ENCODE measurements at regions not wholly inside any gene's neighbourhood (a gene's known extent, or its start where the extent isn't known, plus 50 kb on each side); places are given as distances from the start of the nearest gene placed in this dataset.
"Not testable (repeated sequence)": the region's sequence is repeated elsewhere in the genome, so short reads cannot be mapped to it uniquely, and the experiment has no call there.

DNA sequence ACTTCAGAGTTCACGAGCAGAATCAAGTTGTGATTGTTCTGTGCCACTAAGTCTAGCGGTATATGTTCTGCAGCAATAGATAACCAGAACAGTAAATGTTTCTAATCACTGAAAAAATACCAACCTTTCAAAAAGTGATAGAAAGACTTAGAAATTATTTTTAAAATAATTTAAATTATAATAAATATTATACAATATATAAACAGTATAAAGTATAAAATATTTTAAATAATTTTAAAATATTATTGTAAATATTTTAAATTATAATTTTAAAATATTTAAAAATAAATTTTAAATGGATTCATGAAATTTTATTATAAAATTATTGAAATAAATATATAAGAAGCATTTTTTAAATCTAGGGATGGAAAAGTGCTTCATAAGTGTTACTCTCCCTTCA lies 126.3 kb upstream of the ID2 start:
- Histone ChIP-seq H3K4me3 (no peak overlapping the region), H3K4me1 (no peaks in the 10 kb centered on the region), H3K9me3 (peaks cover 0 to 16% (median 7%) of the 10 kb centered on the region in 4 donors), H3K36me3 (no peaks in the 10 kb centered on the region), H3K27me3 (no peaks in the 10 kb centered on the region), H3K27ac (no peak overlapping the region)
- 97 to 100% (median 98%) methylated on average over 2 of the region's 2 CpGs for WGBS, 5 donors
- no peak for DNase-seq
- intact Hi-C loops (cut with DNase I; ENCODE audit: low total_unique reads) = no loop called here
- TF ChIP-seq, protein P1, sequence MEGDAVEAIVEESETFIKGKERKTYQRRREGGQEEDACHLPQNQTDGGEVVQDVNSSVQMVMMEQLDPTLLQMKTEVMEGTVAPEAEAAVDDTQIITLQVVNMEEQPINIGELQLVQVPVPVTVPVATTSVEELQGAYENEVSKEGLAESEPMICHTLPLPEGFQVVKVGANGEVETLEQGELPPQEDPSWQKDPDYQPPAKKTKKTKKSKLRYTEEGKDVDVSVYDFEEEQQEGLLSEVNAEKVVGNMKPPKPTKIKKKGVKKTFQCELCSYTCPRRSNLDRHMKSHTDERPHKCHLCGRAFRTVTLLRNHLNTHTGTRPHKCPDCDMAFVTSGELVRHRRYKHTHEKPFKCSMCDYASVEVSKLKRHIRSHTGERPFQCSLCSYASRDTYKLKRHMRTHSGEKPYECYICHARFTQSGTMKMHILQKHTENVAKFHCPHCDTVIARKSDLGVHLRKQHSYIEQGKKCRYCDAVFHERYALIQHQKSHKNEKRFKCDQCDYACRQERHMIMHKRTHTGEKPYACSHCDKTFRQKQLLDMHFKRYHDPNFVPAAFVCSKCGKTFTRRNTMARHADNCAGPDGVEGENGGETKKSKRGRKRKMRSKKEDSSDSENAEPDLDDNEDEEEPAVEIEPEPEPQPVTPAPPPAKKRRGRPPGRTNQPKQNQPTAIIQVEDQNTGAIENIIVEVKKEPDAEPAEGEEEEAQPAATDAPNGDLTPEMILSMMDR (IDR thresholded peaks at IDR 0.05) = no peak
- TF ChIP-seq EP300 (IDR thresholded peaks at IDR 0.05) (no peak), POLR2A (IDR thresholded peaks at IDR 0.05) (no peak), POLR2AphosphoS5 (IDR thresholded peaks at IDR 0.05) (no peak)

GRCh38 chr2:8558096-8558495 lies 123.8 kb upstream of the ID2 start:
- Histone ChIP-seq H3K27me3 (no peaks in the 10 kb centered on the region), H3K4me3 (no peak overlapping the region), H3K36me3 (no peaks in the 10 kb centered on the region), H3K9me3 (peaks cover 0 to 26% (median 11%) of the 10 kb centered on the region in 4 donors), H3K4me1 (no peaks in the 10 kb centered on the region), H3K27ac (no peak overlapping the region)
- intact Hi-C loops (cut with DNase I; ENCODE audit: low total_unique reads) = no loop called here
- no peak for DNase-seq
- TF ChIP-seq, protein P1 (IDR thresholded peaks at IDR 0.05) = no peak
- TF ChIP-seq EP300 (IDR thresholded peaks at IDR 0.05) (no peak), POLR2AphosphoS5 (IDR thresholded peaks at IDR 0.05) (no peak), POLR2A (IDR thresholded peaks at IDR 0.05) (no peak)
- 89 to 100% (median 96%) methylated on average over 3 of the region's 3 CpGs for WGBS, 5 donors

DNA sequence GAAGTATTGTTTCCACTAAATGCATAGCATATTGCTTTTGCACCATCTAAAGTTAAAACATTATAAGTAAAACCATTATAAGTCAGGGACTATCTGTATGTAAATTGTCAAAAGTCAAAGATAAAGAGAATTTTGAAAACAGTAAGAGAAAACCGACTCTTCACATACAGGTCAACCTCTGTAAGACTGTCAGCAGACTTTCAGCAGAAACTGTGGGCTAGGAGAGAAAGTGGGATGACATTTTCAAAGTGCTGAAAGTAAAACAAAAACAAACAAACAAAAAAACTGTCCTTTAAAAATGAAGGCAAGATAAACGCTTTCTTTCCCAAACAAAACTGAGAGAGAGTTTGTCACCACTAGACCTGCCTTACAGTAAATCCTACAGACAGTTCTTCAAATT lies 122.9 kb upstream of the ID2 start:
- no peak for TF ChIP-seq POLR2AphosphoS5 (IDR thresholded peaks at IDR 0.05)
- TF ChIP-seq POLR2A (IDR thresholded peaks at IDR 0.05) = no peak
- TF ChIP-seq EP300 (IDR thresholded peaks at IDR 0.05) = no peak
- TF ChIP-seq, protein P1 (IDR thresholded peaks at IDR 0.05) = no peak
- no peaks in the 10 kb centered on the region for H3K4me1 ChIP-seq
- peaks cover 0 to 26% (median 11%) of the 10 kb centered on the region in 4 donors for H3K9me3 ChIP-seq
- DNase-seq = no peak
- H3K27me3 ChIP-seq = no peaks in the 10 kb centered on the region
- no peaks in the 10 kb centered on the region for H3K36me3 ChIP-seq
- no peak overlapping the region for H3K27ac ChIP-seq
- intact Hi-C loops (cut with DNase I; ENCODE audit: low total_unique reads) = no loop called here
- 90 to 100% (median 94%) methylated on average over 2 of the region's 2 CpGs for WGBS, 5 donors
- H3K4me3 ChIP-seq = no peak overlapping the region

GRCh38 chr2:8559805-8560204 lies 122.1 kb upstream of the ID2 start:
- no peaks in the 10 kb centered on the region for H3K4me1 ChIP-seq
- TF ChIP-seq EP300 (IDR thresholded peaks at IDR 0.05) (no peak), POLR2A (IDR thresholded peaks at IDR 0.05) (no peak), POLR2AphosphoS5 (IDR thresholded peaks at IDR 0.05) (no peak)
- TF ChIP-seq, protein P1 (IDR thresholded peaks at IDR 0.05) = no peak
- H3K9me3 ChIP-seq = peaks cover 0 to 26% (median 11%) of the 10 kb centered on the region in 4 donors
- no peak for DNase-seq
- H3K27ac ChIP-seq = no peak overlapping the region
- 78 to 85% (median 82%) methylated on average over 1 of the region's 1 CpG for WGBS, 5 donors
- H3K4me3 ChIP-seq = no peak overlapping the region
- intact Hi-C loops (cut with DNase I; ENCODE audit: low total_unique reads) = no loop called here
- H3K27me3 ChIP-seq = no peaks in the 10 kb centered on the region
- H3K36me3 ChIP-seq = no peaks in the 10 kb centered on the region

GRCh38 chr2:8561692-8562091 lies 120.2 kb upstream of the ID2 start:
- intact Hi-C loops (cut with DNase I; ENCODE audit: low total_unique reads); H3K4me3 ChIP-seq; H3K27ac ChIP-seq; DNase-seq; H3K27me3 ChIP-seq; H3K4me1 ChIP-seq; H3K36me3 ChIP-seq: not testable (repeated sequence)
- 83 to 97% (median 91%) methylated on average over 1 to 2 of the region's 2 CpGs for WGBS, 5 donors
- peaks cover 0 to 26% (median 11%) of the 10 kb centered on the region in 4 donors for H3K9me3 ChIP-seq
